ENCODE measurements at regions not wholly inside any gene's neighbourhood (a gene's known extent, or its start where the extent isn't known, plus 50 kb on each side); places are given as distances from the start of the nearest gene placed in this dataset.

- intact Hi-C loops (cut with DNase I; ENCODE audit: low total_unique reads): no loop called here
- no peak for DNase-seq (ENCODE audit: low spot score in 2 of 2)
- no peak for TF ChIP-seq POLR2A (IDR thresholded peaks at IDR 0.05)
- TF ChIP-seq CTCF (IDR thresholded peaks at IDR 0.05): no peak
- no peak overlapping the region for H3K4me3 ChIP-seq (ENCODE audit: low read depth, poor library complexity, severe bottlenecking)
Observed at GRCh38 chr3:154933581-154933980, 146.5 kb upstream of the MME start.

GRCh38 chr3:154932633-154933032 lies 147.5 kb upstream of the MME start:
- intact Hi-C loops (cut with DNase I; ENCODE audit: low total_unique reads): no loop called here
- no peak for DNase-seq (ENCODE audit: low spot score in 2 of 2)
- no peak for TF ChIP-seq CTCF (IDR thresholded peaks at IDR 0.05)
- TF ChIP-seq POLR2A (IDR thresholded peaks at IDR 0.05): no peak
- no peak overlapping the region for H3K4me3 ChIP-seq (ENCODE audit: low read depth, poor library complexity, severe bottlenecking)

- TF ChIP-seq POLR2A (IDR thresholded peaks at IDR 0.05): no peak
- no peak for TF ChIP-seq CTCF (IDR thresholded peaks at IDR 0.05)
- no peak for DNase-seq (ENCODE audit: low spot score in 2 of 2)
- intact Hi-C loops (cut with DNase I; ENCODE audit: low total_unique reads): no loop called here
- WGBS, 2 donors: 44 to 66% methylated on average over 1 of the region's 1 CpG
- no peak overlapping the region for H3K4me3 ChIP-seq (ENCODE audit: low read depth, poor library complexity, severe bottlenecking)
Observed at GRCh38 chr3:154931484-154931883, 148.6 kb upstream of the MME start.

GRCh38 chr3:154926721-154927120 lies 153.4 kb upstream of the MME start:
- H3K4me3 ChIP-seq (ENCODE audit: low read depth, poor library complexity, severe bottlenecking): no peak overlapping the region
- WGBS, 2 donors: 6 to 14% methylated on average over 1 of the region's 1 CpG
- intact Hi-C loops (cut with DNase I; ENCODE audit: low total_unique reads): no loop called here
- no peak for DNase-seq (ENCODE audit: low spot score in 2 of 2)
- TF ChIP-seq CTCF (IDR thresholded peaks at IDR 0.05) (no peak), POLR2A (IDR thresholded peaks at IDR 0.05) (no peak)

- intact Hi-C loops (cut with DNase I; ENCODE audit: low total_unique reads): no loop called here
- no peak overlapping the region for H3K4me3 ChIP-seq (ENCODE audit: low read depth, poor library complexity, severe bottlenecking)
- no peak for TF ChIP-seq CTCF (IDR thresholded peaks at IDR 0.05)
- TF ChIP-seq POLR2A (IDR thresholded peaks at IDR 0.05): no peak
- no peak for DNase-seq (ENCODE audit: low spot score in 2 of 2)
- 89 to 97% methylated on average over 2 of the region's 2 CpGs for WGBS, 2 donors
Observed at GRCh38 chr3:154921351-154921750, 158.8 kb upstream of the MME start.

GRCh38 chr3:154919226-154919625 lies 160.9 kb upstream of the MME start:
- intact Hi-C loops (cut with DNase I; ENCODE audit: low total_unique reads): no loop called here
- H3K4me3 ChIP-seq (ENCODE audit: low read depth, poor library complexity, severe bottlenecking): no peak overlapping the region
- TF ChIP-seq CTCF (IDR thresholded peaks at IDR 0.05): no peak
- no peak for TF ChIP-seq POLR2A (IDR thresholded peaks at IDR 0.05)
- 58 to 67% methylated on average over 1 of the region's 1 CpG for WGBS, 2 donors
- no peak for DNase-seq (ENCODE audit: low spot score in 2 of 2)

Data from lower leg skin (tissue), 4 donors.